AG09309 (cell line): ENCODE measurements at regions not wholly inside any gene's neighbourhood (a gene's known extent, or its start where the extent isn't known, plus 50 kb on each side); places are given as distances from the start of the nearest gene placed in this dataset.

Experiments used
- DNase-seq: peaks from one replicate; pipeline ENCODE4 v3.0.0-alpha.2; 2010; ENCODE audit warnings: low read depth
- H3K4me3 ChIP-seq: 2 replicates; pipeline ENCODE4 v1.5.1; 2011; ENCODE audit warnings: mild to moderate bottlenecking, low read depth, low read length, moderate library complexity; ENCODE audit not compliant: control insufficient read depth
- TF ChIP-seq, protein P1 (sequence below): IDR thresholded peaks from 2 replicates; pipeline ENCODE4 v1.5.1; 2011; ENCODE audit warnings: mild to moderate bottlenecking, low read depth, low read length, inconsistent platforms; ENCODE audit not compliant: insufficient read depth, control insufficient read depth; ENCODE audit errors: missing control alignments

GRCh38 chr5:73307645-73308355, 134.8 kb downstream of the TMEM174 start:
- TF ChIP-seq, protein P1, sequence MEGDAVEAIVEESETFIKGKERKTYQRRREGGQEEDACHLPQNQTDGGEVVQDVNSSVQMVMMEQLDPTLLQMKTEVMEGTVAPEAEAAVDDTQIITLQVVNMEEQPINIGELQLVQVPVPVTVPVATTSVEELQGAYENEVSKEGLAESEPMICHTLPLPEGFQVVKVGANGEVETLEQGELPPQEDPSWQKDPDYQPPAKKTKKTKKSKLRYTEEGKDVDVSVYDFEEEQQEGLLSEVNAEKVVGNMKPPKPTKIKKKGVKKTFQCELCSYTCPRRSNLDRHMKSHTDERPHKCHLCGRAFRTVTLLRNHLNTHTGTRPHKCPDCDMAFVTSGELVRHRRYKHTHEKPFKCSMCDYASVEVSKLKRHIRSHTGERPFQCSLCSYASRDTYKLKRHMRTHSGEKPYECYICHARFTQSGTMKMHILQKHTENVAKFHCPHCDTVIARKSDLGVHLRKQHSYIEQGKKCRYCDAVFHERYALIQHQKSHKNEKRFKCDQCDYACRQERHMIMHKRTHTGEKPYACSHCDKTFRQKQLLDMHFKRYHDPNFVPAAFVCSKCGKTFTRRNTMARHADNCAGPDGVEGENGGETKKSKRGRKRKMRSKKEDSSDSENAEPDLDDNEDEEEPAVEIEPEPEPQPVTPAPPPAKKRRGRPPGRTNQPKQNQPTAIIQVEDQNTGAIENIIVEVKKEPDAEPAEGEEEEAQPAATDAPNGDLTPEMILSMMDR, result no peak
- no peak for DNase-seq
- no peak overlapping the region for H3K4me3 ChIP-seq

- TF ChIP-seq, protein P1, result no peak
- H3K4me3 ChIP-seq, result no peak overlapping the region
- no peak for DNase-seq
These were observed 133.8 kb downstream of the TMEM174 start for GRCh38 chr5:73306741-73307275.

GRCh38 chr5:73306078-73306719, 133.2 kb downstream of the TMEM174 start:
- TF ChIP-seq, protein P1, result no peak
- no peak for DNase-seq
- no peak overlapping the region for H3K4me3 ChIP-seq

- H3K4me3 ChIP-seq, result no peak overlapping the region
- DNase-seq, result no peak
- TF ChIP-seq, protein P1, result no peak
These were observed 132.4 kb downstream of the TMEM174 start for GRCh38 chr5:73305386-73305785.

DNA sequence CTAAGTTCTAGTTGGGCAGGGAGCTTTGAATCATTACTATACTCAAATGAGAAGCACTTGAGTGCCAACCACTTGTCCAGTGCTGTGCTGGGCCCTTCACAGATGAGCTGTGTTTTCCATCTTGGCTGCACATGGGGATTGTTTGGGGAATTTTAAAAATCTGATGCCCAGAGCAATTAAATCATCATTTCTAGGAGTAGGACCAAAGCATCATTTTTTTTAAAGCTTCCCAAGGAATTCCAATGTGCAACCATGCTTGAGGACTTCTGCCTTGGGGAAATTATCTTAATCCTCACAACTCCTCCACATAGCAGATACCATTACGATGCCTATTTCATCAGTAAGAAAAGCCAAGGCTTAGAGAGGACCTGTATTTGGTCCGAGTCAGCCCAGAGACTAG, 131.4 kb downstream of the TMEM174 start:
- DNase-seq, result no peak
- H3K4me3 ChIP-seq, result no peak overlapping the region
- TF ChIP-seq, protein P1, result no peak

- H3K4me3 ChIP-seq, result no peak overlapping the region
- TF ChIP-seq, protein P1, result no peak
- DNase-seq, result no peak
These were observed 130.4 kb downstream of the TMEM174 start for GRCh38 chr5:73303148-73304079.
